ENCODE measurements at regions not wholly inside any gene's neighbourhood (a gene's known extent, or its start where the extent isn't known, plus 50 kb on each side); places are given as distances from the start of the nearest gene placed in this dataset.

GRCh38 chr10:128875030-128875744 is 591.9 kb upstream of the MGMT start:
- peak; percentile 30 for DNase-seq (ENCODE audit: low read depth)

GRCh38 chr10:128875956-128876736 is 590.9 kb upstream of the MGMT start:
- DNase-seq (ENCODE audit: low read depth), result peak; percentile 85

- no peak for DNase-seq (ENCODE audit: low read depth)
Measured at GRCh38 chr10:128877141-128877540, 589.9 kb upstream of the MGMT start.

- no peak for DNase-seq (ENCODE audit: low read depth)
Measured at GRCh38 chr10:128877936-128878335, 589.1 kb upstream of the MGMT start.

GRCh38 chr10:128879030-128879429 is 588.0 kb upstream of the MGMT start:
- DNase-seq (ENCODE audit: low read depth), result no peak

- DNase-seq (ENCODE audit: low read depth), result no peak
Measured at GRCh38 chr10:128879441-128880140, 587.5 kb upstream of the MGMT start.

GRCh38 chr10:128880159-128880725 is 586.8 kb upstream of the MGMT start:
- DNase-seq (ENCODE audit: low read depth), result no peak

- DNase-seq (ENCODE audit: low read depth), result no peak
Measured at GRCh38 chr10:128881086-128881485, 586.0 kb upstream of the MGMT start.

GRCh38 chr10:128883231-128884032 is 583.6 kb upstream of the MGMT start:
- no peak for DNase-seq (ENCODE audit: low read depth)

- no peak for DNase-seq (ENCODE audit: low read depth)
Measured at GRCh38 chr10:128884033-128884425, 583.0 kb upstream of the MGMT start.

GRCh38 chr10:128884496-128885072 is 582.5 kb upstream of the MGMT start:
- no peak for DNase-seq (ENCODE audit: low read depth)

GRCh38 chr10:128885573-128886555 is 581.2 kb upstream of the MGMT start:
- no peak for DNase-seq (ENCODE audit: low read depth)

GRCh38 chr10:128887856-128888255 is 579.2 kb upstream of the MGMT start:
- DNase-seq (ENCODE audit: low read depth), result no peak

- DNase-seq (ENCODE audit: low read depth), result no peak
Measured at GRCh38 chr10:128892005-128892404, 575.0 kb upstream of the MGMT start.

GRCh38 chr10:128894641-128895040 is 572.4 kb upstream of the MGMT start:
- DNase-seq (ENCODE audit: low read depth), result no peak

GRCh38 chr10:128895473-128895872 is 571.6 kb upstream of the MGMT start:
- no peak for DNase-seq (ENCODE audit: low read depth)

- peak; percentile 29 for DNase-seq (ENCODE audit: low read depth)
Measured at GRCh38 chr10:128896116-128896795, 570.8 kb upstream of the MGMT start.

GRCh38 chr10:128896963-128897362 is 570.1 kb upstream of the MGMT start:
- no peak for DNase-seq (ENCODE audit: low read depth)

- no peak for DNase-seq (ENCODE audit: low read depth)
Measured at GRCh38 chr10:128897401-128898129, 569.5 kb upstream of the MGMT start.

Data from stromal cell of bone marrow (primary cell).